K562 (cell line): ENCODE measurements at regions not wholly inside any gene's neighbourhood (a gene's known extent, or its start where the extent isn't known, plus 50 kb on each side); places are given as distances from the start of the nearest gene placed in this dataset.
A peak's percentile ranks its signal among the peaks of the same experiment; 100 is the strongest.

Source experiments
- ATAC-seq: fragments of 200-7000 bp; cut with Tn5 transposase; 3 replicates; pipeline ENCODE4 v1.9.1; 2020; ENCODE audit warnings: moderate library complexity
- BruUV-seq: library from RNA; stranded (reverse); fragments of 400-500 nt; replicated peaks from 2 replicates; lab custom pipeline; 2021; lab: Mats Ljungman, UMichigan
- CTCF ChIA-PET: fragments of 300-600 bp; formaldehyde crosslinking; extraction: SDS; loops from one replicate; lab custom pipeline; 2021; ENCODE audit warnings: low intra/inter-chr PET ratio; lab: Yijun Ruan, JAX
- POLR2A ChIA-PET: fragments of 300-600, 350-650 bp; sonication (Branson Sonifier 250); formaldehyde crosslinking; extraction: SDS; loops from one replicate; lab custom pipeline; 2021; ENCODE audit warnings: antibody characterized with exemption, inconsistent platforms; lab: Yijun Ruan, JAX
- DNase-seq, 4 experiments: peaks; one replicate each; pipeline versions ENCODE4 v3.0.0 to v3.0.0-alpha.2; 2011 to 2018; ENCODE audit warnings: low spot score in 3 of 4, mixed read lengths in 3 of 4; ENCODE audit errors: extremely low read depth in 1 of 4
- FAIRE-seq: peaks from 2 replicates; lab custom pipeline; 2011; peaks lifted over from hg19 to GRCh38; lab: Jason Lieb, UNC
- H2AFZ ChIP-seq: 2 replicates; pipeline ENCODE4 v1.6.0; 2011; ENCODE audit warnings: low read depth, low read length, control low read depth, inconsistent platforms
- H3K27ac ChIP-seq: fragments of 200-600 bp; 3 replicates; pipeline ENCODE4 v1.8.0; 2011; ENCODE audit warnings: low read depth, mild to moderate bottlenecking, control low read depth, inconsistent platforms, low read length, moderate library complexity, mixed read lengths; ENCODE audit errors: extremely low read depth
- H3K27me3 ChIP-seq, 2 experiments: fragments of 300-600 bp in 1 of 2; 2 replicates in 1 of 2; 3 replicates in 1 of 2; pipeline versions ENCODE4 v1.6.0 to v1.8.0; 2011; ENCODE audit warnings: inconsistent platforms in 2 of 2, low read length in 2 of 2, mild to moderate bottlenecking in 1 of 2, mixed read lengths in 1 of 2, moderate library complexity in 1 of 2; ENCODE audit not compliant: control insufficient read depth in 2 of 2, insufficient read depth in 2 of 2
- H3K36me3 ChIP-seq: fragments of 300-600 bp; 3 replicates; pipeline ENCODE4 v1.8.0; 2011; ENCODE audit warnings: mild to moderate bottlenecking, low read length, inconsistent platforms; ENCODE audit not compliant: control insufficient read depth, insufficient read depth
- H3K4me1 ChIP-seq, 2 experiments: fragments of 200-600 bp in 1 of 2; replicated peaks in 1 of 2; 2 replicates in 1 of 2; 3 replicates in 1 of 2; pipeline versions ENCODE4 v1.5.1 to v1.8.0; 2011; ENCODE audit warnings: inconsistent platforms in 2 of 2, low read length in 2 of 2, mild to moderate bottlenecking in 1 of 2, mixed read lengths in 1 of 2, moderate library complexity in 1 of 2; ENCODE audit not compliant: control insufficient read depth in 2 of 2, insufficient read depth in 2 of 2
- H3K4me2 ChIP-seq: 2 replicates; pipeline ENCODE4 v1.6.1; 2011; ENCODE audit warnings: low read length, control low read depth, inconsistent platforms, mixed read lengths; ENCODE audit not compliant: insufficient read depth
- H3K4me3 ChIP-seq: fragments of 200-600 bp; sonication (generic), shearing (Covaris generic); 2 replicates; pipeline ENCODE4 v1.5.1; 2016; ENCODE audit warnings: control low read depth, inconsistent platforms
- H3K79me2 ChIP-seq: fragments of 200-600 bp; 3 replicates; pipeline ENCODE4 v1.8.0; 2011; ENCODE audit warnings: low read length, inconsistent platforms; ENCODE audit not compliant: control insufficient read depth, insufficient read depth
- H3K9ac ChIP-seq, 2 experiments: 2 replicates each; pipeline versions ENCODE4 v1.6.0 to v1.6.1; 2011; ENCODE audit warnings: low read depth in 2 of 2, low read length in 2 of 2, control low read depth in 1 of 2, inconsistent platforms in 1 of 2, mild to moderate bottlenecking in 1 of 2, mixed read lengths in 1 of 2; ENCODE audit not compliant: insufficient read depth in 1 of 2
- H3K9me1 ChIP-seq: one replicate; pipeline ENCODE4 v1.6.0; 2011; ENCODE audit warnings: inconsistent platforms, mild to moderate bottlenecking, low read length, moderate library complexity; ENCODE audit not compliant: control insufficient read depth, insufficient read depth
- H3K9me3 ChIP-seq: replicated peaks from 2 replicates; pipeline ENCODE4 v1.5.1; 2011; ENCODE audit warnings: low read depth, low read length, inconsistent platforms; ENCODE audit not compliant: control insufficient read depth, insufficient read depth
- H4K20me1 ChIP-seq: replicated peaks from 2 replicates; pipeline ENCODE4 v1.6.1; 2011; ENCODE audit warnings: low read length, inconsistent platforms, mixed read lengths; ENCODE audit not compliant: control insufficient read depth, insufficient read depth
- BMI1 ChIP-seq: fragments of 150-350 bp; IDR thresholded peaks from 2 replicates; pipeline ENCODE4 v1.6.1; 2014; ENCODE audit warnings: low read length
- FOXK1 ChIP-seq: sonication (generic); formaldehyde crosslinking; IDR thresholded peaks from 2 replicates; pipeline ENCODE4 v1.8.0; 2022; ENCODE audit warnings: missing genetic modification reagents, mild to moderate bottlenecking, borderline replicate concordance
- NR0B1 ChIP-seq: fragments of 450-650 bp; IDR thresholded peaks from one replicate; pipeline ENCODE4 v1.6.1; 2018; ENCODE audit warnings: mild to moderate bottlenecking, moderate library complexity; ENCODE audit not compliant: partially characterized antibody
- POLR2AphosphoS2 ChIP-seq: IDR thresholded peaks from 2 replicates; pipeline ENCODE4 v1.6.1; 2012; ENCODE audit warnings: low read length, improper control_type of control experiment
- REST ChIP-seq, 2 experiments: fragments of 450-650 bp; formaldehyde crosslinking in 1 of 2; IDR thresholded peaks; 2 replicates each; pipeline versions ENCODE4 v1.4.0 to v1.6.1; 2014 to 2020; ENCODE audit warnings: mild to moderate bottlenecking in 2 of 2, borderline replicate concordance in 1 of 2, low read depth in 1 of 2
- TCF15 ChIP-seq: fragments of 250-450 bp; sonication (Bioruptor Pico); IDR thresholded peaks from 2 replicates; pipeline ENCODE4 v1.8.0; 2022; ENCODE audit warnings: moderate library complexity, mild to moderate bottlenecking, inconsistent platforms
- ZNF696 ChIP-seq: fragments of 250-450 bp; sonication (Bioruptor Pico); conservative IDR thresholded peaks from 2 replicates; pipeline ENCODE4 v1.4.0; 2020; ENCODE audit warnings: mild to moderate bottlenecking, moderate library complexity
- ZNF717 ChIP-seq: fragments of 250-450 bp; sonication (Bioruptor Pico); IDR thresholded peaks from 2 replicates; pipeline ENCODE4 v1.5.0; 2021
- WGBS: fragments of 100-300 bp; shearing (Covaris generic); methylation state at CpG from one replicate; pipeline ENCODE4 v1.1.6; 2016; ENCODE audit warnings: low coverage, mixed read lengths; ENCODE audit not compliant: insufficient coverage; ENCODE audit errors: missing lambda C conversion rate; 5-methylcytosine and 5-hydroxymethylcytosine counted together
- in situ Hi-C: fragments of 300-500 bp; cut with MboI; formaldehyde crosslinking; loops from 4 replicates; pipeline ENCODE4 v1.15.0; 2018; ENCODE audit warnings: inconsistent platforms, mixed read lengths
- intact Hi-C: fragments of 100-400 bp; cut with micrococcal nuclease; formaldehyde crosslinking; loops from 2 replicates; pipeline ENCODE4 v1.14.2; 2022

- TF ChIP-seq ZNF717 (CRISPR knock-in tag) (no peak), BMI1 (no peak), ZNF696 (CRISPR knock-in tag) (no peak), POLR2AphosphoS2 (no peak), TCF15 (CRISPR knock-in tag) (no peak), NR0B1 (no peak), FOXK1 (CRISPR knock-in tag) (no peak)
- TF ChIP-seq, all 486 proteins: peak for 0
Measured at GRCh38 chr2:30332791-30333453, 101.6 kb downstream of the LBH start (continued).

- no peak overlapping the region for H3K9ac ChIP-seq
- H3K9me3 ChIP-seq = 0 out of 2 replicates have a peak, but pooled peaks cover 5% of the 10 kb centered on the region
- in situ Hi-C loops (no loop called here), intact Hi-C loops (no loop called here)
- CTCF ChIA-PET = no interaction called here
- no peak overlapping the region for H2AFZ ChIP-seq
- H3K79me2 ChIP-seq = no peaks in the 10 kb centered on the region
- no peak overlapping the region for H3K4me2 ChIP-seq
- POLR2A ChIA-PET = interaction anchor here (1.2 to 1.5 kb wide), 2 partner anchors 11 to 12 kb away, joined by 3 to 5 read pairs; no protein-coding TSS in a partner anchor
- no peaks in the 10 kb centered on the region for H4K20me1 ChIP-seq
- H3K27ac ChIP-seq = no peak overlapping the region
- ATAC-seq (no peak), DNase-seq (no peak), FAIRE-seq (no peak)
- peaks cover 0 to 3% of the 10 kb centered on the region in 2 experiments; a peak in 2 of 5 replicates for H3K4me1 ChIP-seq
- H3K9me1 ChIP-seq = no peaks in the 10 kb centered on the region
- H3K4me3 ChIP-seq = no peak overlapping the region
- H3K36me3 ChIP-seq = no peaks in the 10 kb centered on the region
- WGBS = 18% methylated on average over 3 of the region's 3 CpGs
- peaks cover 3 to 22% of the 10 kb centered on the region in 2 experiments; a peak in 3 of 5 replicates for H3K27me3 ChIP-seq
- no TSS peak for BruUV-seq
- peak; percentile 22; the same call in 1 of the 2 replicates for TF ChIP-seq REST (IDR thresholded peaks at IDR 0.05; ENCODE audit: borderline replicate concordance)
- TF ChIP-seq REST (CRISPR knock-in tag; IDR thresholded peaks at IDR 0.05; ENCODE audit: low read depth) = no peak
Measured at GRCh38 chr2:30334762-30335363, 103.5 kb downstream of the LBH start.
